GM12865 (cell line): ENCODE measurements at regions not wholly inside any gene's neighbourhood (a gene's known extent, or its start where the extent isn't known, plus 50 kb on each side); places are given as distances from the start of the nearest gene placed in this dataset.
"Not testable (repeated sequence)": the region's sequence is repeated elsewhere in the genome, so short reads cannot be mapped to it uniquely, and the experiment has no call there.

ENCODE experiments used
- DNase-seq: peaks from one replicate; pipeline ENCODE4 v3.0.0; 2010; ENCODE audit warnings: low read depth
- H3K4me3 ChIP-seq: 2 replicates; pipeline ENCODE4 v1.5.1; 2011; ENCODE audit warnings: mild to moderate bottlenecking, low read depth, low read length, control low read depth
- CTCF ChIP-seq: IDR thresholded peaks from 2 replicates; pipeline ENCODE4 v1.5.1; 2011; ENCODE audit warnings: low read length, control low read depth, low read depth, inconsistent platforms; ENCODE audit not compliant: insufficient read depth; ENCODE audit errors: missing control alignments

DNA sequence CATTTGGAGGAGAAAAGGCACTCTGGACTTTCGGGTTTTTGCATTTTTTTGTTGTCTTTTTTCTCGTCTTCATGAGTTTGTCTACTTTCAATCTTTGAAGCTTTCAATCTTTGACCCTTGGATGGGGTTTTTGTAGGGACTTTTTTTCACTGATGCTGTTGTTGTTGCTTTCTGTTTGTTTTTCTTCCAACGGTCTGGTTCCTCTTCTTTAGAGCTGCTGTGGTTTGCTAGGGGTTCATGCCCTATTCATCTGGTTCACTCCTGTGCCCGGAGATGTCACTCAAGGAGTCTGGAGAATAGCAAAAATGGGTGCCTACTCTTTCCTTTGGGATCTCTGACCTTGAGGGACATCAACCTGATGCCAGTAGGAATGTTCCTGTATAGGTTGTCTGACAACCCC lies 378.6 kb upstream of the TYRP1 start:
- H3K4me3 ChIP-seq = no peak overlapping the region
- no peak for TF ChIP-seq CTCF
- no peak for DNase-seq

- H3K4me3 ChIP-seq = no peak overlapping the region
- no peak for TF ChIP-seq CTCF
- DNase-seq = no peak
Observed at GRCh38 chr9:12318732-12319685, 374.2 kb upstream of the TYRP1 start.

GRCh38 chr9:12329623-12329985 lies 363.6 kb upstream of the TYRP1 start:
- no peak overlapping the region for H3K4me3 ChIP-seq
- no peak for DNase-seq
- TF ChIP-seq CTCF = no peak

- H3K4me3 ChIP-seq, DNase-seq: not testable (repeated sequence)
Observed at GRCh38 chr9:12333966-12334365, 359.2 kb upstream of the TYRP1 start.

DNA sequence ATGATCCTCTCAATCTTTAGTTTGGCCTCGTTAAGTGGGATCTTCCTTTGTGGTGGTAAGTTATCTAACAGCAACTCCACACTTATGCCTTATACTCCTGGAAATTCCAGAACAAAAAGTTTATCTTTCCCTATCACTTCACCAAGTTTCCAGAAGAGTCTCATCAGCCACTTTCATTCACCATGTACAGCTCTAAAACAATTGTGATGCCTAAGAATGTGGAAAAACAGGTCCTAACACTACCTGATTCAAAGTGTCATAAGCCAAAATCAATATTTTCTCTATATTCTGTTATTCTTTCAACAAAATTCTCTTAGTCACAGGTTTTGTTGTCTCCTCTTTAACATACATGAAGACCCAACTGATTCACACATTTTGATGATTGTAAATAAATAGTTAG lies 342.4 kb upstream of the TYRP1 start:
- H3K4me3 ChIP-seq = no peak overlapping the region
- no peak for DNase-seq
- no peak for TF ChIP-seq CTCF

DNA sequence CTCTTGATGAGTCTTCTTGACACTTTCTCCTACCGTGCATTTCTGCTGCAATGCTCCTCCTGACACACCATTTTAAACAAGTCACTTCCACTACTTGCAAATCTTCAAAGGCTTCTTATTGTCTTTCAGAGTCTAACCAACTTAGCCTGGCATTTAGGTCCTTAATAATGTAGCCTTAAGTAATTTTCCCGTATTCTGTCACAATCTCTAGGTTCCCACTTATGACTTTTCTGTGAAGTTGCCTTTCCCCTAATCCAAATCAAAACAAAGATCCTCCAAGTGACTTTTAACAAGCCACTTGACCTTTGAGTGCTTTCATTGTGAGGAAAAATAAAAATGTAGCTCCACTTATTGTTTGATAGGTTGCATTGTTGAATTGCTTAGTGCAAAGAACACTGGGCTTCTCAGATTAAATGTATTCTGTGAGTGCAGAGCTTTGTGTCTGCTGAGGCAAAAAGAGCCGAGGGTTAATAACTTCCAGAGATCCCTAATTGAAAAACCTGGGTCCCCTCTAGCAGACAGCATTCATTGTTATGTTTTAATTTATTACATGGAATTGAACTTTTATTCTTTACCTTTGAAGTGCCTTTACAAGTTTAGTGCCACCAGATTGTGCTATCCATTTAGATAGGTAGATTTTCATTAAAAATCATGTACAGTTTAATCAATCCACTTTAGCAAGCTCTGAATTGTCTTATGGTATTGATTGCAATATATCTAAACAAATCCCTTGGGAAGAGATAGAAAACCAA lies 341.7 kb upstream of the TYRP1 start:
- no peak overlapping the region for H3K4me3 ChIP-seq
- no peak for DNase-seq
- no peak for TF ChIP-seq CTCF

- H3K4me3 ChIP-seq = no peak overlapping the region
- TF ChIP-seq CTCF = no peak
- no peak for DNase-seq
Observed at GRCh38 chr9:12352045-12352315, 341.2 kb upstream of the TYRP1 start.
